ENCODE measurements at regions not wholly inside any gene's neighbourhood (a gene's known extent, or its start where the extent isn't known, plus 50 kb on each side); places are given as distances from the start of the nearest gene placed in this dataset.

GRCh38 chr14:51481643-51482042, 170.1 kb upstream of the FRMD6 start:
- TF ChIP-seq ZNF555 (tag by site-specific recombination; conservative IDR thresholded peaks at IDR 0.05) (no peak), ZFHX2 (tag by site-specific recombination; conservative IDR thresholded peaks at IDR 0.05) (no peak), YY1 (tag by site-specific recombination; IDR thresholded peaks at IDR 0.05) (no peak), ZNF146 (tag by site-specific recombination; IDR thresholded peaks at IDR 0.05) (no peak), ZNF521 (tag by site-specific recombination; IDR thresholded peaks at IDR 0.05) (no peak), MZF1 (tag by site-specific recombination; IDR thresholded peaks at IDR 0.05; ENCODE audit: borderline replicate concordance) (no peak), RBAK (tag by site-specific recombination; IDR thresholded peaks at IDR 0.05) (no peak), ZNF837 (tag by site-specific recombination; IDR thresholded peaks at IDR 0.05) (no peak), ZBTB21 (tag by site-specific recombination; IDR thresholded peaks at IDR 0.05) (no peak), ZNF580 (tag by site-specific recombination; IDR thresholded peaks at IDR 0.05) (no peak)
- TF ChIP-seq, protein P1, sequence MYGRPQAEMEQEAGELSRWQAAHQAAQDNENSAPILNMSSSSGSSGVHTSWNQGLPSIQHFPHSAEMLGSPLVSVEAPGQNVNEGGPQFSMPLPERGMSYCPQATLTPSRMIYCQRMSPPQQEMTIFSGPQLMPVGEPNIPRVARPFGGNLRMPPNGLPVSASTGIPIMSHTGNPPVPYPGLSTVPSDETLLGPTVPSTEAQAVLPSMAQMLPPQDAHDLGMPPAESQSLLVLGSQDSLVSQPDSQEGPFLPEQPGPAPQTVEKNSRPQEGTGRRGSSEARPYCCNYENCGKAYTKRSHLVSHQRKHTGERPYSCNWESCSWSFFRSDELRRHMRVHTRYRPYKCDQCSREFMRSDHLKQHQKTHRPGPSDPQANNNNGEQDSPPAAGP (tag by site-specific recombination; IDR thresholded peaks at IDR 0.05) = no peak
- TF ChIP-seq, protein P2, sequence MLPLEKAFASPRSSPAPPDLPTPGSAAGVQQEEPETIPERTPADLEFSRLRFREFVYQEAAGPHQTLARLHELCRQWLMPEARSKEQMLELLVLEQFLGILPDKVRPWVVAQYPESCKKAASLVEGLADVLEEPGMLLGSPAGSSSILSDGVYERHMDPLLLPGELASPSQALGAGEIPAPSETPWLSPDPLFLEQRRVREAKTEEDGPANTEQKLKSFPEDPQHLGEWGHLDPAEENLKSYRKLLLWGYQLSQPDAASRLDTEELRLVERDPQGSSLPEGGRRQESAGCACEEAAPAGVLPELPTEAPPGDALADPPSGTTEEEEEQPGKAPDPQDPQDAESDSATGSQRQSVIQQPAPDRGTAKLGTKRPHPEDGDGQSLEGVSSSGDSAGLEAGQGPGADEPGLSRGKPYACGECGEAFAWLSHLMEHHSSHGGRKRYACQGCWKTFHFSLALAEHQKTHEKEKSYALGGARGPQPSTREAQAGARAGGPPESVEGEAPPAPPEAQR (tag by site-specific recombination; IDR thresholded peaks at IDR 0.05) = no peak
- TF ChIP-seq, protein P3, sequence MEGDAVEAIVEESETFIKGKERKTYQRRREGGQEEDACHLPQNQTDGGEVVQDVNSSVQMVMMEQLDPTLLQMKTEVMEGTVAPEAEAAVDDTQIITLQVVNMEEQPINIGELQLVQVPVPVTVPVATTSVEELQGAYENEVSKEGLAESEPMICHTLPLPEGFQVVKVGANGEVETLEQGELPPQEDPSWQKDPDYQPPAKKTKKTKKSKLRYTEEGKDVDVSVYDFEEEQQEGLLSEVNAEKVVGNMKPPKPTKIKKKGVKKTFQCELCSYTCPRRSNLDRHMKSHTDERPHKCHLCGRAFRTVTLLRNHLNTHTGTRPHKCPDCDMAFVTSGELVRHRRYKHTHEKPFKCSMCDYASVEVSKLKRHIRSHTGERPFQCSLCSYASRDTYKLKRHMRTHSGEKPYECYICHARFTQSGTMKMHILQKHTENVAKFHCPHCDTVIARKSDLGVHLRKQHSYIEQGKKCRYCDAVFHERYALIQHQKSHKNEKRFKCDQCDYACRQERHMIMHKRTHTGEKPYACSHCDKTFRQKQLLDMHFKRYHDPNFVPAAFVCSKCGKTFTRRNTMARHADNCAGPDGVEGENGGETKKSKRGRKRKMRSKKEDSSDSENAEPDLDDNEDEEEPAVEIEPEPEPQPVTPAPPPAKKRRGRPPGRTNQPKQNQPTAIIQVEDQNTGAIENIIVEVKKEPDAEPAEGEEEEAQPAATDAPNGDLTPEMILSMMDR (tag by site-specific recombination; IDR thresholded peaks at IDR 0.05) = no peak
- TF ChIP-seq, protein P4, sequence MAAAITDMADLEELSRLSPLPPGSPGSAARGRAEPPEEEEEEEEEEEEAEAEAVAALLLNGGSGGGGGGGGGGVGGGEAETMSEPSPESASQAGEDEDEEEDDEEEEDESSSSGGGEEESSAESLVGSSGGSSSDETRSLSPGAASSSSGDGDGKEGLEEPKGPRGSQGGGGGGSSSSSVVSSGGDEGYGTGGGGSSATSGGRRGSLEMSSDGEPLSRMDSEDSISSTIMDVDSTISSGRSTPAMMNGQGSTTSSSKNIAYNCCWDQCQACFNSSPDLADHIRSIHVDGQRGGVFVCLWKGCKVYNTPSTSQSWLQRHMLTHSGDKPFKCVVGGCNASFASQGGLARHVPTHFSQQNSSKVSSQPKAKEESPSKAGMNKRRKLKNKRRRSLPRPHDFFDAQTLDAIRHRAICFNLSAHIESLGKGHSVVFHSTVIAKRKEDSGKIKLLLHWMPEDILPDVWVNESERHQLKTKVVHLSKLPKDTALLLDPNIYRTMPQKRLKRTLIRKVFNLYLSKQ (tag by site-specific recombination; IDR thresholded peaks at IDR 0.05; ENCODE audit: borderline replicate concordance) = no peak
